GM18861 (cell line): ENCODE measurements at regions not wholly inside any gene's neighbourhood (a gene's known extent, or its start where the extent isn't known, plus 50 kb on each side); places are given as distances from the start of the nearest gene placed in this dataset.
A peak's percentile ranks its signal among the peaks of the same experiment; 100 is the strongest.
"Not testable (repeated sequence)": the region's sequence is repeated elsewhere in the genome, so short reads cannot be mapped to it uniquely, and the experiment has no call there.

Experiments
- ATAC-seq: cut with Tn5 transposase; IDR thresholded peaks from one replicate; pipeline ENCODE4 v1.9.1; 2021; ENCODE audit not compliant: unreplicated experiment

DNA sequence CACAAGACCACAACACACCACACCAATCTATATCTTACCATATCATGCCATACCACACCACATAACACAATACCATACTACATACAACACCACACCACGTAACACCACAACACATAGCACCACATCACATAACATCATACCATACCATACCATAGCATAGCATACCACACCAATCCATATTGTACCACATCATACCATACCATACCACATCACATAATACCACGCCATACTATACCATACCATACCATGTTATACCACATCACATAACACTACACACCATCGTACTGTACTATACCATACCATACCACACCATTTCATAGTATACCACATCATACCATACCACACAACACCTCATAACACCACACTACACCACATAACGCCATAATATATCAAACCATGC lies 335.2 kb upstream of the VWC2 start:
- ATAC-seq = no peak

DNA sequence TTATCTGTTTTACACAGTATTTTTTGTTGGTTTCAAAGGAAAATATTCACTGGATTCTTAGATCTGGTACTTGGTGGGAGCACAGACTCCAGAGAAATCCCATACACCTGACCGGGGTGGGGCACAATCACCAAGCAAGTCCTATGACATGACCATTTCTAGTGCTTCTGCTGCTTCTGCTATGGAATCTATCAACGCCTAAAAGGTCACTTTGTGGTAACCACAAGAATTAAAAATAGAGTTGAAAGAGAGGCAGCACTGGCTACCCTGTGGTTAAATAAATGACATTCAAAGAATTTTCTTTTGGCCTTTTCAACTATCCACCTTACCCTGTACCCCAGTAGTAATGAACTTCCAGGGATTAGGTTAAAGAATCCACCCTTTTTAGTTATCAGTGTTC lies 329.9 kb upstream of the VWC2 start:
- ATAC-seq = no peak

DNA sequence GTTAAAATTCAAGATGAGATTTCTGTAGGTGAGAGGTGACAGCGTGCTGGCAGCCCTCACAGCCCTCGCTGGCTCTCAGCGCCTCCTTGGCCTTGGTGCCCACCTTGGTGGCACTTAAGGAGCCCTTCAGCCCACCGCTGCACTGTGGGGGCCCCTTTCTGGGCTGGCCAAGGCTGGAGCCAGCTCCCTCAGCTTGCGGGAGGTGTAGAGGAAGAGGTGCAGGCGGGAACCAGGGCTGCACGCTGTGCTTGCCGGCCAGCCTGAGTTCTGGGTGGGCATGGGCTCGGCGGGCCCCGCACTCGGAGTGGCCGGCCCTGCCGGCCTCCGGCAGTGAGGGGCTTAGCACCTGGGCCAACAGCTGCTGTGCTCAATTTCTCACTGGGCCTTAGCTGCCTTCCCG lies 320.0 kb upstream of the VWC2 start:
- no peak for ATAC-seq

DNA sequence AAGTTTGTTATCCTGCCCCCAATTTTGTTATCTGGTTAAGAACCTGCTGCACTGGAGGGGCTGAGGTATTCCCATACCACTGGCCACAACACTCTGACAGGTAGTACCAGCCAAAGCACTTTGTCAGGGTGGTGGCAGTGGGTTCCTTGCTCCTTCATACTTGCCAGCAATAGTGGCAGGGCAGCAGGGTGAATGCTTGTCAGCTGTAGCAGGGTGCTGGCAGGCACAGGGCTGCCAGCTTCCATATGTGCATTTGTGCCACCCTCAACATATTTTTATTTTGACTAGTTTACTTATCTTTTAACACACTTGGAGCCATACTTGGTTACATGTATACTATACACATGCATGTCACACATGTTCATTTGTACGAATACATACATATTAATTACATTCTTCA lies 294.0 kb upstream of the VWC2 start:
- ATAC-seq = no peak

DNA sequence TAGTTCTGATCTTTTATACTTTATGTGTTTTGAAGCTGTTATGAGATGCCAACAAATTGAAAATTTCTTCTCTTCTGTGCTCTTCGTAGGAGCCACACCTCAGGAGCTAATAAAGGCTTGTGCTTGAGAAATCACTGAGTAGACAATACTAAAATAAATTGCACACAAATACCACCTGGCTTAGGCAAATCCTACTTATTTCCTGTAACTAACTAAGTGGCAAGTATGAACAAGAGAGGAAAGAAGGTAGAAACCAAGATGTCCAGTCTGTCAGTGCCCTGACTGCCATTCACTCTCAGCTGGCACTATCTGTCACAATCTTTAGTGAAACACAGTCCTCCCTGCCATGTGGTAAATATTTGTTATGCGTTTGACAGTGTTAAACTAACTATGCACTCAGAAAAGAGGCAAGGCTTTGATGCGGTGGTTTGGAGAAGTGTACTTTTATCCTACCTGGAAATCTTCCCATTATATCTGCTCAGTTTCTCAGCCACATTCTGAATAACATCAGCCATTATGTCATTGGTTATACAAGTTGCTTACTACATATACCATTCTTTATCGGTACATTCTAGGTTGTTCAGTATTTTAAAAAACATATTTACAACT lies 293.4 kb upstream of the VWC2 start:
- no peak for ATAC-seq

DNA sequence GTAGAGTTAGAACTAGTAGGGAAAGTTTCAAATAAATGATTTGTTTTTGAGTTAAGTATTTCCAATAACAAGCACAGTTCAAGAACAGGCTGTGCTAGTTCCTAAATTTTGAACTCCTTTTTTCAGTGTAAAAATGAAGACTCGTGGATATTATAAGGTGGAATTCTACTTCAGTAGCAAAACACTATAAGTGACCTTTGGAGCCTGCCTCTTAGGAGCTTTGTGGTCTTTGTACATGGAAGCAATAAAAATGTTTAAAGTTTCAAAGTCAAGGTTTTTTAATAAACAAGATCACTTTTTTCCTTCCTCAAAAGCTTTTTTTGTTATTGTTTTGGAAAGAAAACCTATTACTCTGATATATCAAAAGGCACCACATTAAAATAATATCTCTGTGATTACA lies 292.4 kb upstream of the VWC2 start:
- no peak for ATAC-seq

DNA sequence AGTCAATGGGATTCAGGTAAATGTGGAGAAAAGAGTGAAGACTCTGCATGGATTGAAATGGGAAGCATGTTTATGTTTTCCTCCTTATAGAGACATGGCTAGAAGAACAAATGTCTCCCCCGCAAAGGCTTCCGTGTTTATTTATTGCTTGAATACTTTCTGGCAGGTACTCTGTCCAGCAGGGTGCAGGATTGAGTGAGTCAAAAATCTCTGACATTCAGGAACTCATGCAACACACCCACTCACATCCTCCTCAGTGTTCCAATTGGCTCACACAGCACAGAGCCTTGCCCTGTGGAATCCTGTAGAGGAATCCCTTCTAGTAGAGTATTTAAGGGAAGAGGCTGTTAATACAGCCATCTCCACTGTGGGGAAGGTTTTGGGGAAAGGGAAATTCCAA lies 290.3 kb upstream of the VWC2 start:
- peak; percentile 52 for ATAC-seq

DNA sequence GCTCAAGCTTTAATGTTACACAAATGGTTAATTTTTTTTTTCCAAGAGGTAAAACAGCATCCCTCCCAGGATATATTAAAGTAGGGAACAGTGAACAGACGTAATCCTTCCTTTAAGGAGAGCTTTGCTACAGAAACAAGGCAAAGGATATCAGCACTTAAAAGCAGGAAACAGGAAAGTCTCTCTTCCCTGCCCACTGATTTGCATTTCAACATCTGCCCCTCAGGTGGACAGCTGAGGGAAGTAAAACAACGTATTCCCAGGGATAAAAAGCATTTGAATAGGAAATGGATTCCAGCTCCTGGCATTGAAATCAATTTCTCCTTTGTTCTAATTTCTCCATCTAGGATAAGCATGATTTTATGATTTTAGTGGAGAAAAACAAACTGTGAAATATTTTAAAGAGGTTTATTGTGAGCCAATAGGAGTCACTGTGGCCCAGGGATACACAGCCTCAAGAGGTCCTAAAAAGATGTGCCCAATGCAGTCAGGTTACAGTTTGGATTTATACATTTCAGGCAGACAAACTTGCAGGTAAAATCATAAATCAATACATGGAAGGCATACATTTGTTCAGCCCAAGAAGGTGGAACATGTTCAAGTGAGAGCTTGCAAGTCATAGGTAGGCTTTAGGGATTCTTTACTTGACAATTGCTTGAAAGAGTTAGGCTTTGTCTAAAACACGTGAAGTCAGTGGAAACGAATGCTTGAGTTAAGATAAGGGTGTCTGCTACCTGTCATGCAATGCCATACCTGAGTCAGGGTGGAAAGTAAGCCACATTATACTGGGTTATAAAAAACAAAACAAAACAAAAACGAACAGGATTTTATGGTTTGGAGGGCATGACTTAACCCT lies 286.2 kb upstream of the VWC2 start:
- no peak for ATAC-seq

DNA sequence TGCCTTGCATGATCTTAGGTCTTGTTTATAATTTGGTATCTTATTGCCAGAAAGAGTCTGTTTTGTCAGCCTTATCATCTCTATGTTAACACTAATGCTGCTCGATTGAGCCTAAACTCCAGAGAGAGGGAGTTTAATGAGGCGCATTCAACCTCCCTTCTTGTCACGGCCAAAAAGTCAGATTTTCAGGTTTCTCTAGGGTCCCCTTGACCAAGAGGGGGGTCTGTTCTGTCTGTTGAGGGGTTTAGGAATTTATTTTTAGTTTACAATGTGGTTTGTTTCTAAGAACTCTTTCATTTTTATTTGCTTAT lies 285.7 kb upstream of the VWC2 start:
- no peak for ATAC-seq

DNA sequence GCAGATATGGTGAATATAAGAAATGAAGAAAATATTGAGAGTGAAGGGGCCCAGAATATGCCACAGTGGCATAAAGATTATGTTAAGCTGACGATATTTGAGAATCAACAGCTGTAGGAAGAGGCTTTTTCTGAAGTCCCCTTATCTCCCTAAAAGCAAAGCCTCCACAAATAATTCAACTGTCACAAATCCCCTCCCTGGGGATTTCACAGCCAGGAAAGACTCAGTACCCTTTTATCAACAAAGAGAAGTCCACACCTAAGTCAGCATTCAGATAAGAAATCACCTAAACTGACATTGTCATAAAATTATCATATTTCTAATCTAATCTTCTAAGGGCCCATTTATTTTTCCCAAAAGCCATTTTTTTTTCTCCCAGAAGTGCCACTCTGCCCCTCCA lies 284.9 kb upstream of the VWC2 start:
- no peak for ATAC-seq

DNA sequence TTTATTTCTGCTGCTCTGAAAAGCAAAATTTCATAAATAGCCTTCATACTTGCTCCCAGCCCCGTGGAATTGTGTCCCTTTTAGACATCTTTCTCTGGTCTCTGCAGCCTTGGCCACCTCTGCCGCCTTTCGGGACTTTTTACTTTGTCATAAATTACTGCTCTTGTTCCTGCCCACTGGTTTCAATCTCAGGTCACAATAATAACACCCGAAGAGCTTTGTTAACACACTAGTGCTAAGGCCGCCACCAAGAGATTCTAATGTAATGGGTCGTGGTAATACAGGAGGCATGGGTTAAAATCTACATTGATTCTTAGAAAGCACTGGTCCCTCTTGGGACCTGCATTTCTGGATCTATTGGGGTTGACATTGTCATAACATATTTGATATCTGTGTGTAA lies 276.0 kb upstream of the VWC2 start:
- no peak for ATAC-seq

DNA sequence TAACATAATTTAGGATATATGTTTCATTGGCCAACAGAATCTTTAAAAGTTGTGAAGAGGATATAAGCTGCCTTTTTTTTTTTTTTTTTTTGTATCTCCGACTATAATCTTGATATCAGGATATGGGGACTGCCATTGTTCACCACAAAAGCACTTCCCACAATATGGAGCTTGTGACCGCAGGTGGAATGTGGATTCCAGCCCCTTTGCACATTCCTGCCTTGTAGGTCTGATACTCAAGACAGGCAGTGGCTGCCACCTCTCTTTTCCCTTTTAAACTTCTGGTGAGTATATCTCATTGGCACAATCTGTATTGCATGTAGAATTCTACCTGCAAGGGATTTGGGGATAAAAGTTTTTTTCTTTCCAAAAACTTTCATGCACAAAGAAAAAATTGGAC lies 272.7 kb upstream of the VWC2 start:
- ATAC-seq = no peak

DNA sequence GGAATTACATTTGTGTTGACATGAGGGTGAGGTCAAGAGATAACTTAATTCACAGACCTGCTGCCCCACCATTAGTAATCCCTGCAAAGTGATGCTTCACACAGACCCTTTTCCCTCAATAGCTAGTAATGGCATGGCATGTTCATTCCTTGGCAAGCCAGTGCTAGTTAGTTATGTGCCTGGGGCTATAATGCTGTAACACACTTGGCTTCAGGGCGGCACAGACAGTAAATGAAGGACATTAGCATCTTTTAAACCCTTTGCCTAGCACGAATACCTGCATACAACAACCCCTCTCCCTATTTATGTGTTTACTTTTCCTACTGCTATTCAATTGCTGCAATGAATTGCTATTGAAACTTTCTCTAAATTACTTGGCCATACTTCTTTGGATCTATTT lies 266.2 kb upstream of the VWC2 start:
- not testable (repeated sequence) for ATAC-seq

DNA sequence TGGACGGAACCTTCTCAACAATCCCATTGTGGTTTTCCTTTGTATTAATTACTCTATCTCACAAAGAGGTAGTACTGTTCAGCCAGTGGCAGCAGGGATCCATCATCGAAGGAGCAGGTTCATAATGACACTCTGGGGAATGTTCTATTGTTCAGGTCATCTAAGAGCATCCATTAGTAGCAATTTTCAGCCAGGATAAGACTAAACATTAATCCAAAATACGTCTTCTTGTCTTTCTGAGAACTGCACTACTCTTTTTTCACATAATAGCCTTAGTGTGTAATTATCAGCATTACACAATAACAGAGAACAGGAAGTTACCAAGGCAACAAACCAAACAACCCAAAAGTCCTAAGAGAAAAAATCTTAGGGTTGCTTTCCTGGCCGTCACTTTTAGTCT lies 259.5 kb upstream of the VWC2 start:
- no peak for ATAC-seq

DNA sequence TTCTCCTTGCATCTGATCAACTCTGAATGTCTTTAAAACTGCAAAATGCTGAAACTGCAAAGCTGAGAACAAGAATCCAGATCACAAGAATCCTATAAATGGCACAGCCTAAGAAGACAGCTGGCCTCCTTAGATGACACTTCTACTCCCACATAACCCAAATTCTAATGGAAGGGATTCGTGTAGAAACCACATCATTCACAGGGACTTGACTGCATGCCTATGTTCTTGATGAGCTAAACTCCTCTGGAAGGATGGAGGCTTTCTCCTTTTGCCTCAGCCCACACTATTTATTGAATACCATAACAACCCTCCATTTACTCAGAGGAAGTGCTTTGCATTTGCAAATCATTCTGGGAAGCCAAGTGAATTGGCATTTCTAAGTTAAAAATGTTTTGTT lies 252.5 kb upstream of the VWC2 start:
- no peak for ATAC-seq

DNA sequence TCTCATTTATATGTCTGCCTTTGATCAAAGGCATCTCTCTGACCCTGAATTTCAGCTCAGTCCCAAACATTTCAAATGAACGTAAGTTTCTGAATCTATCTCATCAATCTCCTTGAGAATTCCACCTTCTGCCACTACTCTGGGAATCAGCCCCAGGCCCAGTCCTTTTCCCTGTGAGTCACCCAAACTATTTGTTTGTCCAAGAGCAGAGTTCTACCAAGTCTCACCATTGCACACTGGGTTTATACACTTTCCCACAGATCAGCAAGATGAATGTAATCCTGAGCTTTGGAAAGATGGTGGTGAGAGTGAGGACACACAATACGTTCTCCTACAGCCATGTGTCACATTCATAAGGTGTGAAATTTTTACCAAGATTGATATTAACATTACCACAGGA lies 251.3 kb upstream of the VWC2 start:
- no peak for ATAC-seq

DNA sequence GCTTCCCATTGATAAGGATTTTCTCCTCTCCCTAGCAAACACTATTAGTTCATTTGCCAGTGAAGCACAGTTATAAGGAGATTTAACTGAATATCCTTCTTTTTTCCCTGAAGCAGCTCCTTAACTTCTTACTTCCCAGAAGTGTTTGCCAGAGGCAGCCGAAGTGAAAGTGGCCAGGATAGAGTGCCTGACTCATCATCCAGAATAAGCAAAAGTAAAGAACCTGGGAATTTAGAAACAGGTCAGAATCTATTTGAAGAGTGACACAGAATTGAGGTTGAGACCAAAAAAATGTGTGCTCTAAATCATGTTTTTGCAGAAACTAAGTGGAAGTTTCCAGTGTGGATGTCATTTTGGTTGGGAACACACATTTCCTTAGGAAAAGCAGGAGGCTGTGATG lies 249.6 kb upstream of the VWC2 start:
- ATAC-seq = no peak

DNA sequence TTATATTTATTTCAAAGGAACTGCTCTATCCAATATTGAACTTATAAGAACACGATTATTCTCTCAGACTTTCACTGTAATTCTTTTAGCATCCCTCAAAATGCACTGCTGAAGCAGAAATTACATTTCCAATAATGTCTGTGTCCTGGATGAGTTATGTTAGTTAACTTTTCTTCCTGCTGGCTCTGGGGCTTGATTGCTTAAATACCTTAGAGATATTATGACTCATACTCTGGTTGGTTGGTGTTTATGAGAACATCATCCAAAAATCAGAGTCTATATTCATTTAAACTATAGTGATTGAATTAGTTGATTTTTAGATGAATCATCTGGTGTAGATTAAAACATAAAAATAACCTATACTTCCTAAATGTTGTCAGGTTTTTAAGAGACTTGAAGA lies 246.3 kb upstream of the VWC2 start:
- ATAC-seq = no peak

DNA sequence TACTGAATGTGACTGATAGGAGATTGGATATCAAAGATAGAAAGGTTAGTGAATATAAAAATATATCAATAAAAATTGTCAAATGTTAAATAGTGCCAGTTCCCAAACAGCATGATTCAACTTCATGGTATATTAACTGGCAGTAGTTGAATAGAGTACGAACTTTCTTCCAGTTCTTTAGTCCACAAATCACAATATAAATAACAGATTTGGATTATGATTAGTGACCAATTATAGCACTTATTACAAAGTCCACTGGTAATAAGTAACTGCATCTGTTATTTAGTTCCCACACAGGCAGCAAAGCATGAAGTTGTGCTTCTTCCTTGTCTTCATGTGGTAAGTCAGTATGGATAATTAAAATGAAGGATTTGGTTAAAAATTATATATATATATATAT lies 243.0 kb upstream of the VWC2 start:
- no peak for ATAC-seq

DNA sequence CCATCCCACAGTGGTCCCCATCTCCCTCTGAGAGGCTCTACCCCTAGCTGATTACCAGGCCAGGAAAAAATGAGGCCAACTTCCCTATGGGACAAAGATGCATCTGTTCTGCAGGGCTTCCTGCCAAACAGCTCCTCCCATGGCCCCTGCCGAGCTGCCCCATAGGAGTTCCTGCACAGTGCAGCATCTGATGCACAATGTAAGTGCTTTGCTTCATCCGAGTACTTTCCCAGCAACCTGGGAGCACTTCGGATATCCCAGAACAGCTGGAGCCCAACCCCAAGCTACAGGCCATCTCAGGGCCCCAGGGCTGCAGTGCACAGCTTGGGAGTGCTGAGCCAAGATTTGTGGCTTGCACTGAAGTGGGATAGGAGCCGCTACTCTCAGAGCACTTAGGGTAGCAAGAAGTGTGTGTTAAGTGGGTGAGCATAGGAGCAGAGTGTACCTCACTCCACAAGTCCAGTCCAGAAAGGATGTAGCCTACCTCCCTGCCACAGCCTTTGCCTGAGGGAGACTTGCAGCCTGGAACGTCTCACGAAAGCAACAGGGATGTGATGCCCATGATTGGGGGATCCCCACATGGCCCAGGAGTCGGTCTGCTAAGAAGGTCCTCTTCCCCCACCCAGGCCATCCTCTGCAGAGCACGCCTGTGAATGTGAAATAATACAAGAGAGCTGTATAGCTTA lies 209.6 kb upstream of the VWC2 start:
- no peak for ATAC-seq

DNA sequence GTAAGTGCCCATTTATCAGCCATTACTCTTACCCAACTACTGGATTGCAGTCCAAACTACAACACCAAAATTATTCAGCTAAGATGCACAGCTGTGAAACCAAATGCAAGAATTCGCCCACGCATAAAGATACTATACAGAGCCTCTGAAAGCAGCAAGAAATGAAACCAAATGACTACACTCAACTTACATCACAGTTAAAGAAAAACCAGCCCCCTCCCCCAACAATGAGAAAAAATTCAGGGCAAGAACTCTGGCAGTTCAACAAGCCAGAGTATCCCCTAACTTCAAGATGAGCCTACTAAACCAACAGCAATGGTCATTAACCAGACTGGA lies 209.1 kb upstream of the VWC2 start:
- ATAC-seq = peak; percentile 90

DNA sequence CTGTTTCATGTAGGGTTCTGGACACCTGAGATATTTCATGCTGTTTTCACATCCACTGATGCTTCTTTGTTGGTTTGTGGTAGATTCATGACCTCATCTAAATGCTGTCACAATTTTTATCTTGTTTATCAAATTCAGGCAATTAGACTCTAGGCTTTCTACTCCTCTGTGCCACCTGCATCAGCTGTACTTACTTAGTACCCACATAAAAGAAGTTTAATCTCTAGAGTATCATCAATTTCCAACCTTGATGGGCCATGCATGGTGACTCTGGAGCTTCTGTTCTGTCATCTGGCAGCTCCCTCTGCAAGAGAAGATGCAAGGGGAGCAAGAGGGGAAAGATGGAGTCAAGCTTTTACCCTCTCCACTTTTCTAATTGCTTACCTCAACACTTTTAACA lies 195.9 kb upstream of the VWC2 start:
- no peak for ATAC-seq

DNA sequence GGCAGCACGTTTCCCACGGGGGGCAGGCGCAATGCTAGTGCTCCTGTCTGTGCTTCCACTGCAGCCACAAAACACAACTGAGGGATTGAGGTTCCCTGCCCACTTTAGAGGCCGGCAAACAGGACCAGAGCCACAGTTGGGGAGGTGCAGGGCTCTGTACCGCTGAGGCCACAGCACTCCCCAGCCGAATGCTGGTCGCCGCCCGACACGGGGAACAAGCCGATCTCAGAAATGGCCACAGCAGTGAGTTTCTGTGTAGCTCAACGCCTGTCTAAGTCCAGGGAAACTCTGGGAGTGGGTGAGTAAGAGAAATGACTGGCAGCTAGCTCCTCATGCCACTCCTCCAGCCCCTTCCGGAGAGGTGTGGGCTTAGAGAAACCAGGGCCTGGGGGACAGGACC lies 194.0 kb upstream of the VWC2 start:
- ATAC-seq = no peak
